Endodermal cell (in vitro differentiated cells): ENCODE measurements at regions not wholly inside any gene's neighbourhood (a gene's known extent, or its start where the extent isn't known, plus 50 kb on each side); places are given as distances from the start of the nearest gene placed in this dataset.
A peak's percentile ranks its signal among the peaks of the same experiment; 100 is the strongest.

Source experiments
- DNase-seq: peaks from one replicate; pipeline ENCODE4 v3.0.0-alpha.2; 2017
- H3K27ac ChIP-seq: 2 replicates; pipeline ENCODE4 v1.5.1; 2013; ENCODE audit warnings: mild to moderate bottlenecking, low read depth, low read length, moderate library complexity
- H3K27me3 ChIP-seq: 2 replicates; pipeline ENCODE4 v1.6.1; 2013; ENCODE audit warnings: mild to moderate bottlenecking, low read length, moderate library complexity; ENCODE audit not compliant: insufficient read depth, control insufficient read depth, poor library complexity, severe bottlenecking
- H3K36me3 ChIP-seq: 2 replicates; pipeline ENCODE4 v1.7.0; 2013; ENCODE audit warnings: mild to moderate bottlenecking, low read length, moderate library complexity; ENCODE audit not compliant: control insufficient read depth, insufficient read depth
- H3K4me1 ChIP-seq: one replicate; pipeline ENCODE4 v1.7.0; 2013; ENCODE audit warnings: low read length; ENCODE audit not compliant: control insufficient read depth, insufficient read depth
- H3K4me3 ChIP-seq: 2 replicates; pipeline ENCODE4 v1.5.1; 2013; ENCODE audit warnings: mild to moderate bottlenecking, low read length, moderate library complexity
- H3K9ac ChIP-seq: 2 replicates; pipeline ENCODE4 v1.6.1; 2013; ENCODE audit warnings: mild to moderate bottlenecking, low read length, moderate library complexity; ENCODE audit not compliant: poor library complexity, severe bottlenecking; ENCODE audit errors: extremely low read depth
- H3K9me3 ChIP-seq: 2 replicates; pipeline ENCODE4 v1.6.1; 2013; ENCODE audit warnings: mild to moderate bottlenecking, low read length, moderate library complexity; ENCODE audit not compliant: control insufficient read depth
- H3K27ac Mint-ChIP-seq: 2 replicates; pipeline ENCODE4 v1.8.0; 2020; ENCODE audit warnings: mixed read lengths
- H3K27me3 Mint-ChIP-seq: 2 replicates; pipeline ENCODE4 v1.8.0; 2021; ENCODE audit warnings: mild to moderate bottlenecking, mixed read lengths; ENCODE audit not compliant: insufficient read depth
- H3K36me3 Mint-ChIP-seq: 2 replicates; pipeline ENCODE4 v1.8.0; 2020; ENCODE audit warnings: low read depth, mixed read lengths
- H3K4me1 Mint-ChIP-seq: 2 replicates; pipeline ENCODE4 v1.8.0; 2020; ENCODE audit warnings: mixed read lengths
- H3K4me3 Mint-ChIP-seq: 2 replicates; pipeline ENCODE4 v1.8.0; 2020; ENCODE audit warnings: mild to moderate bottlenecking, moderate library complexity, mixed read lengths
- H3K9me3 Mint-ChIP-seq: 2 replicates; pipeline ENCODE4 v1.8.0; 2020; ENCODE audit warnings: mild to moderate bottlenecking, mixed read lengths
- CTCF ChIP-seq: fragments of 200-600 bp; sonication (generic); conservative IDR thresholded peaks from 2 replicates; pipeline ENCODE4 v1.5.0; 2021; ENCODE audit warnings: antibody characterized with exemption, mild to moderate bottlenecking
- WGBS, 2 experiments: methylation state at CpG; one replicate each; pipeline versions ENCODE4 v1.1.5 to v1.1.7; 2013; ENCODE audit warnings: missing lambda C conversion rate in 2 of 2, mixed read lengths in 1 of 2; ENCODE audit not compliant: insufficient coverage in 1 of 2, insufficient read length in 1 of 2; 5-methylcytosine and 5-hydroxymethylcytosine counted together

GRCh38 chr4:27685091-27685490 lies 824.5 kb downstream of the STIM2 start:
- no peak for DNase-seq
- Mint-ChIP-seq H3K36me3 (no peaks in the 10 kb centered on the region), H3K27ac (no peak overlapping the region), H3K4me3 (no peak overlapping the region), H3K27me3 (peaks cover 15% of the 10 kb centered on the region), H3K4me1 (peaks cover 4% of the 10 kb centered on the region), H3K9me3 (no peaks in the 10 kb centered on the region)
- no peak for TF ChIP-seq CTCF
- H3K36me3 ChIP-seq: no peaks in the 10 kb centered on the region
- H3K27me3 ChIP-seq: no peaks in the 10 kb centered on the region
- 89% methylated on average over 1 of the region's 1 CpG; no CpG with 5 or more reads in 1 of the 2 experiments for WGBS, 2 experiments
- no peak overlapping the region for H3K27ac ChIP-seq
- H3K9me3 ChIP-seq: no peaks in the 10 kb centered on the region
- no peak overlapping the region for H3K9ac ChIP-seq
- no peak overlapping the region for H3K4me3 ChIP-seq
- H3K4me1 ChIP-seq: no peaks in the 10 kb centered on the region

GRCh38 chr4:27685947-27686346 lies 825.3 kb downstream of the STIM2 start:
- Mint-ChIP-seq H3K27me3 (peaks cover 16% of the 10 kb centered on the region), H3K27ac (no peak overlapping the region), H3K36me3 (no peaks in the 10 kb centered on the region), H3K4me3 (no peak overlapping the region), H3K9me3 (no peaks in the 10 kb centered on the region), H3K4me1 (peaks cover 4% of the 10 kb centered on the region)
- Histone ChIP-seq H3K9ac (no peak overlapping the region), H3K9me3 (no peaks in the 10 kb centered on the region), H3K27ac (no peak overlapping the region), H3K4me1 (no peaks in the 10 kb centered on the region), H3K4me3 (no peak overlapping the region), H3K36me3 (no peaks in the 10 kb centered on the region), H3K27me3 (no peaks in the 10 kb centered on the region)
- no peak for TF ChIP-seq CTCF
- no peak for DNase-seq

- H3K9ac ChIP-seq: no peak overlapping the region
- H3K27me3 Mint-ChIP-seq: peaks cover 9% of the 10 kb centered on the region
- H3K4me1 ChIP-seq: no peaks in the 10 kb centered on the region
- no peaks in the 10 kb centered on the region for H3K9me3 Mint-ChIP-seq
- no peaks in the 10 kb centered on the region for H3K4me1 Mint-ChIP-seq
- H3K4me3 ChIP-seq: no peak overlapping the region
- no peaks in the 10 kb centered on the region for H3K36me3 Mint-ChIP-seq
- H3K36me3 ChIP-seq: no peaks in the 10 kb centered on the region
- H3K4me3 Mint-ChIP-seq: no peak overlapping the region
- H3K27ac ChIP-seq: no peak overlapping the region
- 27 to 43% methylated on average over 3 to 5 of the region's 6 CpGs for whole genome bisulfite sequencing, 2 experiments
- no peaks in the 10 kb centered on the region for H3K9me3 ChIP-seq
- TF ChIP-seq CTCF: peak; percentile 84
- H3K27ac Mint-ChIP-seq: no peak overlapping the region
- DNase-seq: peak; percentile 67
- H3K27me3 ChIP-seq: no peaks in the 10 kb centered on the region
Measured at GRCh38 chr4:27692158-27692557, 831.5 kb downstream of the STIM2 start.
